Suprapubic skin (tissue), 4 donors: ENCODE measurements at regions not wholly inside any gene's neighbourhood (a gene's known extent, or its start where the extent isn't known, plus 50 kb on each side); places are given as distances from the start of the nearest gene placed in this dataset.
A peak's percentile ranks its signal among the peaks of the same experiment; 100 is the strongest.
"Not testable (repeated sequence)": the region's sequence is repeated elsewhere in the genome, so short reads cannot be mapped to it uniquely, and the experiment has no call there.

Source experiments
- DNase-seq, 2 donors: peaks; one replicate each; pipeline ENCODE4 v3.0.0-alpha.2; 2019; ENCODE audit warnings: low spot score in 2 of 2
- H3K27ac ChIP-seq: fragments of 200-600 bp; sonication (generic); one replicate; pipeline ENCODE4 v1.5.1; 2019
- H3K27me3 ChIP-seq: fragments of 200-600 bp; sonication (generic); one replicate; pipeline ENCODE4 v1.5.1; 2019
- H3K36me3 ChIP-seq: fragments of 200-600 bp; sonication (generic); one replicate; pipeline ENCODE4 v1.5.1; 2019
- H3K4me1 ChIP-seq: fragments of 200-600 bp; sonication (generic); one replicate; pipeline ENCODE4 v1.5.1; 2019
- H3K4me3 ChIP-seq: fragments of 200-600 bp; sonication (generic); one replicate; pipeline ENCODE4 v1.5.1; 2019; ENCODE audit warnings: mild to moderate bottlenecking
- H3K9me3 ChIP-seq: fragments of 200-600 bp; sonication (generic); one replicate; pipeline ENCODE4 v1.5.1; 2019
- EP300 ChIP-seq: sonication (generic); formaldehyde crosslinking; IDR thresholded peaks from one replicate; pipeline ENCODE4 v1.6.1; 2017; ENCODE audit warnings: antibody characterized with exemption
- POLR2A ChIP-seq, 2 donors: fragments of 450-650 bp; IDR thresholded peaks; one replicate each; pipeline ENCODE4 v1.6.1; 2017; ENCODE audit warnings: antibody characterized with exemption in 2 of 2, mild to moderate bottlenecking in 2 of 2, moderate library complexity in 2 of 2
- POLR2AphosphoS5 ChIP-seq, 3 donors: sonication (generic); formaldehyde crosslinking; IDR thresholded peaks; one replicate each; pipeline ENCODE4 v1.6.1; 2017; ENCODE audit warnings: antibody characterized with exemption in 3 of 3
- WGBS: methylation state at CpG from one replicate; pipeline ENCODE4 v1.1.5; 2018; 5-methylcytosine and 5-hydroxymethylcytosine counted together

- WGBS, result 70% methylated on average over 7 of the region's 7 CpGs
- H3K9me3 ChIP-seq, result peaks cover 78% of the 10 kb centered on the region
Observed at GRCh38 chr22:11038786-11039185, 4489.2 kb upstream of the OR11H1 start.

GRCh38 chr22:11041416-11041815 is 4486.6 kb upstream of the OR11H1 start:
- not testable (repeated sequence) for H3K4me1 ChIP-seq, H3K4me3 ChIP-seq, H3K36me3 ChIP-seq, H3K27me3 ChIP-seq, H3K27ac ChIP-seq
- H3K9me3 ChIP-seq, result peaks cover 60% of the 10 kb centered on the region
- 70% methylated on average over 9 of the region's 9 CpGs for WGBS
- DNase-seq, result peak in 1 of 2 donors; percentile 59

More at GRCh38 chr22:11038786-11039185, 4489.2 kb upstream of the OR11H1 start:
- not testable (repeated sequence) for H3K4me3 ChIP-seq, H3K27ac ChIP-seq, H3K27me3 ChIP-seq, H3K36me3 ChIP-seq, H3K4me1 ChIP-seq
- peak; percentile 61 to 82 for DNase-seq

GRCh38 chr22:11042116-11042515 is 4485.9 kb upstream of the OR11H1 start:
- Histone ChIP-seq H3K27ac (no peak overlapping the region), H3K27me3 (no peaks in the 10 kb centered on the region), H3K36me3 (no peaks in the 10 kb centered on the region), H3K4me1 (no peaks in the 10 kb centered on the region), H3K9me3 (peaks cover 57% of the 10 kb centered on the region), H3K4me3 (no peak overlapping the region)
- TF ChIP-seq POLR2A (IDR thresholded peaks at IDR 0.05), result no peak
- no peak for TF ChIP-seq EP300
- TF ChIP-seq POLR2AphosphoS5 (IDR thresholded peaks at IDR 0.05), result no peak
- DNase-seq, result peak in 1 of 2 donors; percentile 37
- 45% methylated on average over 6 of the region's 6 CpGs for whole genome bisulfite sequencing

- not testable (repeated sequence) for DNase-seq, H3K36me3 ChIP-seq, H3K4me3 ChIP-seq, H3K4me1 ChIP-seq, H3K27me3 ChIP-seq, H3K27ac ChIP-seq
- peaks cover 58% of the 10 kb centered on the region for H3K9me3 ChIP-seq
Observed at GRCh38 chr22:11043289-11043688, 4484.7 kb upstream of the OR11H1 start.

- not testable (repeated sequence) for H3K36me3 ChIP-seq, H3K27ac ChIP-seq, H3K4me1 ChIP-seq, H3K4me3 ChIP-seq, H3K27me3 ChIP-seq, DNase-seq
- 79% methylated on average over 1 of the region's 1 CpG for WGBS
- peaks cover 37% of the 10 kb centered on the region for H3K9me3 ChIP-seq
Observed at GRCh38 chr22:11048884-11049283, 4479.1 kb upstream of the OR11H1 start.

GRCh38 chr22:11050226-11050625 is 4477.8 kb upstream of the OR11H1 start:
- not testable (repeated sequence) for H3K36me3 ChIP-seq, DNase-seq, H3K27me3 ChIP-seq, H3K4me1 ChIP-seq, H3K4me3 ChIP-seq, H3K27ac ChIP-seq
- 83% methylated on average over 4 of the region's 11 CpGs for WGBS
- H3K9me3 ChIP-seq, result peaks cover 47% of the 10 kb centered on the region

GRCh38 chr22:11051401-11052112 is 4476.4 kb upstream of the OR11H1 start:
- not testable (repeated sequence) for H3K4me3 ChIP-seq, H3K27ac ChIP-seq, H3K27me3 ChIP-seq, H3K36me3 ChIP-seq, H3K4me1 ChIP-seq, DNase-seq
- 64% methylated on average over 4 of the region's 9 CpGs for WGBS
- H3K9me3 ChIP-seq, result peaks cover 54% of the 10 kb centered on the region

GRCh38 chr22:11053403-11054344 is 4474.3 kb upstream of the OR11H1 start:
- not testable (repeated sequence) for H3K4me3 ChIP-seq, H3K27ac ChIP-seq, H3K4me1 ChIP-seq, DNase-seq, H3K36me3 ChIP-seq, H3K27me3 ChIP-seq
- peaks cover 46% of the 10 kb centered on the region for H3K9me3 ChIP-seq
- 66% methylated on average over 23 of the region's 24 CpGs for WGBS

- not testable (repeated sequence) for H3K4me1 ChIP-seq, H3K27ac ChIP-seq, H3K27me3 ChIP-seq, H3K4me3 ChIP-seq, H3K36me3 ChIP-seq
- 71% methylated on average over 11 of the region's 11 CpGs for WGBS
- peak in 1 of 2 donors; percentile 80 for DNase-seq
- peaks cover 37% of the 10 kb centered on the region for H3K9me3 ChIP-seq
Observed at GRCh38 chr22:11054681-11055080, 4473.3 kb upstream of the OR11H1 start.

- 88% methylated on average over 8 of the region's 8 CpGs for WGBS
- H3K27ac ChIP-seq, H3K27me3 ChIP-seq, H3K4me1 ChIP-seq, H3K36me3 ChIP-seq, H3K4me3 ChIP-seq: not testable (repeated sequence)
- peaks cover 37% of the 10 kb centered on the region for H3K9me3 ChIP-seq
- peak in 1 of 2 donors; percentile 85 for DNase-seq
Observed at GRCh38 chr22:11055176-11055575, 4472.8 kb upstream of the OR11H1 start.

- not testable (repeated sequence) for H3K27ac ChIP-seq, H3K4me1 ChIP-seq, H3K36me3 ChIP-seq, H3K4me3 ChIP-seq, H3K27me3 ChIP-seq
- DNase-seq, result peak in 1 of 2 donors; percentile 81
- WGBS, result 81% methylated on average over 32 of the region's 39 CpGs
- H3K9me3 ChIP-seq, result peaks cover 44% of the 10 kb centered on the region
Observed at GRCh38 chr22:11057955-11058547, 4469.9 kb upstream of the OR11H1 start.

GRCh38 chr22:11059129-11059528 is 4468.9 kb upstream of the OR11H1 start:
- not testable (repeated sequence) for H3K4me1 ChIP-seq, H3K27ac ChIP-seq, H3K36me3 ChIP-seq, H3K4me3 ChIP-seq, H3K27me3 ChIP-seq, DNase-seq
- WGBS, result 90% methylated on average over 3 of the region's 3 CpGs
- H3K9me3 ChIP-seq, result peaks cover 35% of the 10 kb centered on the region

GRCh38 chr22:11060797-11061196 is 4467.2 kb upstream of the OR11H1 start:
- not testable (repeated sequence) for H3K27me3 ChIP-seq, H3K27ac ChIP-seq, H3K36me3 ChIP-seq, H3K4me3 ChIP-seq, DNase-seq, H3K4me1 ChIP-seq
- peaks cover 36% of the 10 kb centered on the region for H3K9me3 ChIP-seq
- 75% methylated on average over 2 of the region's 2 CpGs for WGBS
